ENCODE measurements at regions not wholly inside any gene's neighbourhood (a gene's known extent, or its start where the extent isn't known, plus 50 kb on each side); places are given as distances from the start of the nearest gene placed in this dataset.

GRCh38 chr2:82539280-82539621 is 1919.8 kb downstream of the SUCLG1 start:
- POLR2A ChIA-PET: no interaction called here

More at GRCh38 chr2:82539280-82539621, 1919.8 kb downstream of the SUCLG1 start:
- Histone ChIP-seq H3K27ac (ENCODE audit: extremely low read depth, low read depth, low read length) (no peak overlapping the region), H3K9me3 (ENCODE audit: control insufficient read depth, insufficient read depth, low read depth, low read length) (no peaks in the 10 kb centered on the region), H3K4me3 (ENCODE audit: low read depth, low read length) (no peak overlapping the region), H3K4me1 (ENCODE audit: control insufficient read depth, insufficient read depth, low read length) (no peaks in the 10 kb centered on the region), H3K36me3 (ENCODE audit: control insufficient read depth in 2 of 2, insufficient read depth in 1 of 2, low read length in 2 of 2) (no peaks in the 10 kb centered on the region)
- CTCF ChIA-PET: no interaction called here
- TF ChIP-seq ZNF449 (tag by site-specific recombination; IDR thresholded peaks at IDR 0.05) (no peak), ZNF510 (tag by site-specific recombination; IDR thresholded peaks at IDR 0.05; ENCODE audit: insufficient replicate concordance) (no peak), REST (tag by site-specific recombination; IDR thresholded peaks at IDR 0.05) (no peak), PRDM10 (tag by site-specific recombination; IDR thresholded peaks at IDR 0.05) (no peak), PATZ1 (tag by site-specific recombination; IDR thresholded peaks at IDR 0.05) (no peak), ZNF561 (tag by site-specific recombination; IDR thresholded peaks at IDR 0.05; ENCODE audit: borderline replicate concordance) (no peak), ZXDB (tag by site-specific recombination; IDR thresholded peaks at IDR 0.05) (no peak), ZBTB8A (tag by site-specific recombination; IDR thresholded peaks at IDR 0.05) (no peak), ZNF394 (tag by site-specific recombination; IDR thresholded peaks at IDR 0.05; ENCODE audit: borderline replicate concordance) (no peak), ZNF623 (tag by site-specific recombination; IDR thresholded peaks at IDR 0.05) (no peak), SALL2 (tag by site-specific recombination; IDR thresholded peaks at IDR 0.05; ENCODE audit: borderline replicate concordance) (no peak), ZSCAN4 (tag by site-specific recombination; IDR thresholded peaks at IDR 0.05) (no peak), ZNF571 (tag by site-specific recombination; IDR thresholded peaks at IDR 0.05) (no peak), BCL11B (tag by site-specific recombination; IDR thresholded peaks at IDR 0.05; ENCODE audit: low read depth) (no peak), ZNF791 (tag by site-specific recombination; IDR thresholded peaks at IDR 0.05) (no peak), ZNF302 (tag by site-specific recombination; IDR thresholded peaks at IDR 0.05; ENCODE audit: low read depth) (no peak), ZBTB17 (tag by site-specific recombination; IDR thresholded peaks at IDR 0.05) (no peak), AEBP2 (tag by site-specific recombination; IDR thresholded peaks at IDR 0.05; ENCODE audit: borderline replicate concordance) (no peak), ZNF747 (tag by site-specific recombination; IDR thresholded peaks at IDR 0.05) (no peak)

Data from HEK293 (cell line).